ENCODE measurements at regions not wholly inside any gene's neighbourhood (a gene's known extent, or its start where the extent isn't known, plus 50 kb on each side); places are given as distances from the start of the nearest gene placed in this dataset.

DNA sequence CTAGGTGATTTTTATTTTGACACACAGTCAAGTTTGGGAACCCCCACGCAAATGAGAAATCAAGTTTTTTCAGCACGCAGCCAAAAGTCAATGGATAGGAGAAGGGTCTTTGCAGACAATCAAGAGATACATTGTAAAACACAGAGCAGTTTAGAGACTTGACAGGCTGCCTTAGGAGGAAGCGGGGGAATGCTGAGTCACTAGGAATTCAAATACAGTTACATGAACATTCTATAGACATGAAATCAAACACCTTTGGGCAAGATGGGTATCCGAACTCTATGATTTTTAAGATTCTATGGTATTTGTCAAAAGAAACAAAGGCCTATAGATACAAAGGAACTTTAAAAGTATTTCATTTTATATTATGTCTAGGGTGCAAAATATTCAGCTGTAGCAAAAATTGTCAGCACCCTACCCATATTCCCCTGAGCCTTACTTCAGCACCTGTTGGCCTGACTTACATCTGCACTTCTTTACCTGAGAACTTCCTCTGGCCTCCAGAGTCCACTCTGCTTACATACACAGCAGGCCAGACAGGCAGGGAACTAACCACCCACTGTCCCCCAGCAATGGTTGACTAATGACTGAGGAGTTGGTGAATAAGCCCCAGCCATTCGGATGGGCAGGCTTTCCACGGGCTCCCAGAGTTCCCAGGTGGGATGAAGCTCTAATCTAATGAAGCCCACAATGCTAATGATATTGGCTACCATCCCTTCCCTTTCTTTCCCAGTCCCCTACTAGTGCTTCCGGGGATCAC is 289.3 kb upstream of the RORA start:
- no peak for TF ChIP-seq CTCF (IDR thresholded peaks at IDR 0.05; ENCODE audit: insufficient read depth, low read length, severe bottlenecking)
- no peak overlapping the region for H3K4me3 ChIP-seq (ENCODE audit: low read depth, low read length)
- H3K36me3 ChIP-seq (ENCODE audit: control insufficient read depth, insufficient read depth, low read length): no peaks in the 10 kb centered on the region
- H3K27me3 ChIP-seq (ENCODE audit: control insufficient read depth, insufficient read depth, low read length): no peaks in the 10 kb centered on the region
- DNase-seq (ENCODE audit: low read depth) (peak; percentile 15), FAIRE-seq (no peak)

DNA sequence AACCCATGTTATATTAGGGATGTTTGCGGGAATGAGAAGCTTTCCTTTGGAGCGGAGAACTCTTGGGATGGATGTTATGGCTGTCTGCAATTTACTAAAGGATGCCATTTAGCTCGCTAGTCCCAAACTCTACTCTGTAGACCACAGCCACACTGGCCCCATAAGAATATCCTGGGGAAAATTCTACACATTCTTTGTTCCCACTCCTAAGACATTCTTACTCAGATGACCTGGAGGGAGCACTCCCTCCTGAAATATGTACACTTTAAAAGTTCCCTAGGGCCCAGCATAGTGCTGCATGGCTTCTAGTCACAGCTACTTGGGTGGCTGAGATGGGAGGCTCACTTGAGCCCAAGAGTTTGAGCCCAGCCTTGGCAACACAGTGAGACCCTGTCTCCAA is 288.7 kb upstream of the RORA start:
- no peak overlapping the region for H3K4me3 ChIP-seq (ENCODE audit: low read depth, low read length)
- no peaks in the 10 kb centered on the region for H3K36me3 ChIP-seq (ENCODE audit: control insufficient read depth, insufficient read depth, low read length)
- H3K27me3 ChIP-seq (ENCODE audit: control insufficient read depth, insufficient read depth, low read length): no peaks in the 10 kb centered on the region
- DNase-seq (ENCODE audit: low read depth) (no peak), FAIRE-seq (no peak)
- no peak for TF ChIP-seq CTCF (IDR thresholded peaks at IDR 0.05; ENCODE audit: insufficient read depth, low read length, severe bottlenecking)

- no peak overlapping the region for H3K4me3 ChIP-seq (ENCODE audit: low read depth, low read length)
- TF ChIP-seq CTCF (IDR thresholded peaks at IDR 0.05; ENCODE audit: insufficient read depth, low read length, severe bottlenecking): no peak
- H3K36me3 ChIP-seq (ENCODE audit: control insufficient read depth, insufficient read depth, low read length): no peaks in the 10 kb centered on the region
- FAIRE-seq (no peak), DNase-seq (ENCODE audit: low read depth) (no peak)
- no peaks in the 10 kb centered on the region for H3K27me3 ChIP-seq (ENCODE audit: control insufficient read depth, insufficient read depth, low read length)
Observed at GRCh38 chr15:61517335-61517734, 288.2 kb upstream of the RORA start.

GRCh38 chr15:61511756-61512155 is 282.7 kb upstream of the RORA start:
- H3K4me3 ChIP-seq (ENCODE audit: low read depth, low read length): no peak overlapping the region
- DNase-seq (ENCODE audit: low read depth) (no peak), FAIRE-seq (no peak)
- no peaks in the 10 kb centered on the region for H3K36me3 ChIP-seq (ENCODE audit: control insufficient read depth, insufficient read depth, low read length)
- no peaks in the 10 kb centered on the region for H3K27me3 ChIP-seq (ENCODE audit: control insufficient read depth, insufficient read depth, low read length)
- no peak for TF ChIP-seq CTCF (IDR thresholded peaks at IDR 0.05; ENCODE audit: insufficient read depth, low read length, severe bottlenecking)

GRCh38 chr15:61511089-61511488 is 282.0 kb upstream of the RORA start:
- DNase-seq (ENCODE audit: low read depth): no peak
- H3K4me3 ChIP-seq (ENCODE audit: low read depth, low read length): no peak overlapping the region
- no peak for TF ChIP-seq CTCF (IDR thresholded peaks at IDR 0.05; ENCODE audit: insufficient read depth, low read length, severe bottlenecking)
- no peaks in the 10 kb centered on the region for H3K36me3 ChIP-seq (ENCODE audit: control insufficient read depth, insufficient read depth, low read length)
- no peak for FAIRE-seq
- no peaks in the 10 kb centered on the region for H3K27me3 ChIP-seq (ENCODE audit: control insufficient read depth, insufficient read depth, low read length)

- no peak for FAIRE-seq
- TF ChIP-seq CTCF (IDR thresholded peaks at IDR 0.05; ENCODE audit: insufficient read depth, low read length, severe bottlenecking): no peak
- no peak for DNase-seq (ENCODE audit: low read depth)
- Histone ChIP-seq H3K27me3 (ENCODE audit: control insufficient read depth, insufficient read depth, low read length) (no peaks in the 10 kb centered on the region), H3K36me3 (ENCODE audit: control insufficient read depth, insufficient read depth, low read length) (no peaks in the 10 kb centered on the region), H3K4me3 (ENCODE audit: low read depth, low read length) (no peak overlapping the region)
Observed at GRCh38 chr15:61509327-61509840, 280.3 kb upstream of the RORA start.

Measured in bronchial epithelial cell (primary cell).